ENCODE measurements at regions not wholly inside any gene's neighbourhood (a gene's known extent, or its start where the extent isn't known, plus 50 kb on each side); places are given as distances from the start of the nearest gene placed in this dataset.

- TF ChIP-seq, protein P1, sequence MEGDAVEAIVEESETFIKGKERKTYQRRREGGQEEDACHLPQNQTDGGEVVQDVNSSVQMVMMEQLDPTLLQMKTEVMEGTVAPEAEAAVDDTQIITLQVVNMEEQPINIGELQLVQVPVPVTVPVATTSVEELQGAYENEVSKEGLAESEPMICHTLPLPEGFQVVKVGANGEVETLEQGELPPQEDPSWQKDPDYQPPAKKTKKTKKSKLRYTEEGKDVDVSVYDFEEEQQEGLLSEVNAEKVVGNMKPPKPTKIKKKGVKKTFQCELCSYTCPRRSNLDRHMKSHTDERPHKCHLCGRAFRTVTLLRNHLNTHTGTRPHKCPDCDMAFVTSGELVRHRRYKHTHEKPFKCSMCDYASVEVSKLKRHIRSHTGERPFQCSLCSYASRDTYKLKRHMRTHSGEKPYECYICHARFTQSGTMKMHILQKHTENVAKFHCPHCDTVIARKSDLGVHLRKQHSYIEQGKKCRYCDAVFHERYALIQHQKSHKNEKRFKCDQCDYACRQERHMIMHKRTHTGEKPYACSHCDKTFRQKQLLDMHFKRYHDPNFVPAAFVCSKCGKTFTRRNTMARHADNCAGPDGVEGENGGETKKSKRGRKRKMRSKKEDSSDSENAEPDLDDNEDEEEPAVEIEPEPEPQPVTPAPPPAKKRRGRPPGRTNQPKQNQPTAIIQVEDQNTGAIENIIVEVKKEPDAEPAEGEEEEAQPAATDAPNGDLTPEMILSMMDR (conservative IDR thresholded peaks at IDR 0.05 in 1 of 2, IDR thresholded peaks at IDR 0.05 in 1 of 2; ENCODE audit: low read depth in 1 of 2, low read length in 2 of 2), result no peak
- no peak for TF ChIP-seq EZH2 (IDR thresholded peaks at IDR 0.05; ENCODE audit: low read length, missing control alignments)
These were observed 146.8 kb upstream of the RAD23B start for GRCh38 chr9:107136296-107136695.
